ENCODE measurements at regions not wholly inside any gene's neighbourhood (a gene's known extent, or its start where the extent isn't known, plus 50 kb on each side); places are given as distances from the start of the nearest gene placed in this dataset.
A peak's percentile ranks its signal among the peaks of the same experiment; 100 is the strongest.

GRCh38 chr16:5448798-5449197, 351.2 kb upstream of the EEF2KMT start:
- no peak for DNase-seq

- DNase-seq = no peak
Measured at GRCh38 chr16:5447734-5448133, 350.1 kb upstream of the EEF2KMT start.

- DNase-seq = no peak
Measured at GRCh38 chr16:5446623-5447240, 349.1 kb upstream of the EEF2KMT start.

- no peak for DNase-seq
Measured at GRCh38 chr16:5444189-5444588, 346.6 kb upstream of the EEF2KMT start.

GRCh38 chr16:5442986-5443385, 345.4 kb upstream of the EEF2KMT start:
- no peak for DNase-seq

- no peak for DNase-seq
Measured at GRCh38 chr16:5442054-5442453, 344.5 kb upstream of the EEF2KMT start.

- no peak for DNase-seq
Measured at GRCh38 chr16:5438591-5438990, 341.0 kb upstream of the EEF2KMT start.

- DNase-seq = no peak
Measured at GRCh38 chr16:5433587-5433986, 336.0 kb upstream of the EEF2KMT start.

GRCh38 chr16:5432166-5432565, 334.6 kb upstream of the EEF2KMT start:
- DNase-seq = no peak

GRCh38 chr16:5430598-5430997, 333.0 kb upstream of the EEF2KMT start:
- peak in 1 of 2 donors; percentile 1 for DNase-seq

GRCh38 chr16:5428932-5429331, 331.3 kb upstream of the EEF2KMT start:
- DNase-seq = no peak

- no peak for DNase-seq
Measured at GRCh38 chr16:5427571-5427970, 330.0 kb upstream of the EEF2KMT start.

- DNase-seq = no peak
Measured at GRCh38 chr16:5422643-5423496, 325.3 kb upstream of the EEF2KMT start.

GRCh38 chr16:5422047-5422446, 324.5 kb upstream of the EEF2KMT start:
- DNase-seq = no peak

- DNase-seq = no peak
Measured at GRCh38 chr16:5416013-5416412, 318.4 kb upstream of the EEF2KMT start.

GRCh38 chr16:5415123-5415522, 317.5 kb upstream of the EEF2KMT start:
- DNase-seq = no peak

GRCh38 chr16:5412731-5413130, 315.1 kb upstream of the EEF2KMT start:
- DNase-seq = no peak

GRCh38 chr16:5398203-5398602, 300.6 kb upstream of the EEF2KMT start:
- DNase-seq = no peak

- DNase-seq = no peak
Measured at GRCh38 chr16:5396880-5397279, 299.3 kb upstream of the EEF2KMT start.

- no peak for DNase-seq
Measured at GRCh38 chr16:5393070-5393469, 295.5 kb upstream of the EEF2KMT start.

- DNase-seq = no peak
Measured at GRCh38 chr16:5386989-5387388, 289.4 kb upstream of the EEF2KMT start.

GRCh38 chr16:5385811-5386210, 288.2 kb upstream of the EEF2KMT start:
- no peak for DNase-seq

GRCh38 chr16:5385115-5385514, 287.5 kb upstream of the EEF2KMT start:
- no peak for DNase-seq

- no peak for DNase-seq
Measured at GRCh38 chr16:5383737-5384136, 286.1 kb upstream of the EEF2KMT start.

GRCh38 chr16:5382484-5382883, 284.9 kb upstream of the EEF2KMT start:
- no peak for DNase-seq

Measured in inflammatory macrophage treated with lipopolysaccharide for 1 hour (primary cell).